Left cardiac atrium (tissue), 4 donors: ENCODE measurements at regions not wholly inside any gene's neighbourhood (a gene's known extent, or its start where the extent isn't known, plus 50 kb on each side); places are given as distances from the start of the nearest gene placed in this dataset.

ENCODE experiments used
- ATAC-seq, 2 donors: fragments of 200-7000 bp; cut with Tn5 transposase; one replicate each; pipeline ENCODE4 v1.9.1; 2020; ENCODE audit warnings: mild to moderate bottlenecking in 2 of 2, moderate library complexity in 2 of 2
- DNase-seq: peaks from one replicate; pipeline ENCODE4 v3.0.0-alpha.2; 2020
- intact Hi-C, 2 donors: fragments of 100-400 bp; cut with DNase I; formaldehyde crosslinking; loops; one replicate each; pipeline versions ENCODE4 v1.14.1 to v1.15.1; 2022 to 2023
- donor health status: DM: no; HTN: yes; CAD: no.
- donor health status: DM: no; HTN: yes; CAD: no; lungs with severe emphysema.
- donor health status: DM: yes; HTN: yes; CAD: no.
- donor health status: Dilated cardiomyopathy.

GRCh38 chr6:101003075-101003474, 121.9 kb upstream of the ASCC3 start:
- ATAC-seq (no peak), DNase-seq (no peak)
- intact Hi-C loops = no loop called here

- intact Hi-C loops = no loop called here
- ATAC-seq = no peak
Measured at GRCh38 chr6:101011186-101011585, 130.1 kb upstream of the ASCC3 start.

GRCh38 chr6:101013612-101014195, 132.6 kb upstream of the ASCC3 start:
- intact Hi-C loops = no loop called here
- ATAC-seq = no peak
- no peak for DNase-seq

More at GRCh38 chr6:101011186-101011585, 130.1 kb upstream of the ASCC3 start:
- DNase-seq = no peak

- DNase-seq = no peak
- intact Hi-C loops = no loop called here
- no peak for ATAC-seq
Measured at GRCh38 chr6:101015541-101015940, 134.4 kb upstream of the ASCC3 start.

GRCh38 chr6:101016163-101016562, 135.0 kb upstream of the ASCC3 start:
- DNase-seq (no peak), ATAC-seq (no peak)
- intact Hi-C loops = no loop called here

GRCh38 chr6:101018157-101018556, 137.0 kb upstream of the ASCC3 start:
- intact Hi-C loops = no loop called here
- ATAC-seq = no peak
- DNase-seq = no peak

GRCh38 chr6:101021504-101021903, 140.4 kb upstream of the ASCC3 start:
- DNase-seq = no peak
- no peak for ATAC-seq
- intact Hi-C loops = no loop called here

GRCh38 chr6:101042966-101043365, 161.8 kb upstream of the ASCC3 start:
- intact Hi-C loops = no loop called here
- DNase-seq = no peak
- no peak for ATAC-seq

GRCh38 chr6:101058296-101058695, 177.2 kb upstream of the ASCC3 start:
- DNase-seq = no peak
- intact Hi-C loops = no loop called here
- ATAC-seq = no peak

GRCh38 chr6:101066481-101066880, 185.4 kb upstream of the ASCC3 start:
- DNase-seq = no peak
- intact Hi-C loops = no loop called here
- no peak for ATAC-seq

- intact Hi-C loops = no loop called here
- DNase-seq = no peak
- ATAC-seq = no peak
Measured at GRCh38 chr6:101069191-101069795, 188.2 kb upstream of the ASCC3 start.

- intact Hi-C loops = no loop called here
- DNase-seq (no peak), ATAC-seq (no peak)
Measured at GRCh38 chr6:101070044-101070608, 189.0 kb upstream of the ASCC3 start.

- DNase-seq (no peak), ATAC-seq (no peak)
- intact Hi-C loops = no loop called here
Measured at GRCh38 chr6:101077344-101077743, 196.2 kb upstream of the ASCC3 start.

GRCh38 chr6:101079696-101080270, 198.7 kb upstream of the ASCC3 start:
- ATAC-seq = no peak
- intact Hi-C loops = no loop called here
- no peak for DNase-seq

GRCh38 chr6:101080597-101080996, 199.5 kb upstream of the ASCC3 start:
- intact Hi-C loops = no loop called here
- no peak for DNase-seq
- ATAC-seq = no peak

- intact Hi-C loops = no loop called here
- DNase-seq (no peak), ATAC-seq (no peak)
Measured at GRCh38 chr6:101083533-101084175, 202.5 kb upstream of the ASCC3 start.

GRCh38 chr6:101085327-101085726, 204.2 kb upstream of the ASCC3 start:
- intact Hi-C loops = no loop called here
- ATAC-seq = no peak

GRCh38 chr6:101086473-101086872, 205.3 kb upstream of the ASCC3 start:
- ATAC-seq (no peak), DNase-seq (no peak)
- intact Hi-C loops = no loop called here

More at GRCh38 chr6:101085327-101085726, 204.2 kb upstream of the ASCC3 start:
- DNase-seq = no peak

- ATAC-seq = no peak
- intact Hi-C loops = no loop called here
- DNase-seq = no peak
Measured at GRCh38 chr6:101088594-101088993, 207.5 kb upstream of the ASCC3 start.

- DNase-seq (no peak), ATAC-seq (no peak)
- intact Hi-C loops = no loop called here
Measured at GRCh38 chr6:101089640-101090039, 208.5 kb upstream of the ASCC3 start.
